KOPT-K1 (cell line): ENCODE measurements at regions not wholly inside any gene's neighbourhood (a gene's known extent, or its start where the extent isn't known, plus 50 kb on each side); places are given as distances from the start of the nearest gene placed in this dataset.

Experiments
- H3K27ac ChIP-seq: fragments of 200-600 bp; sonication (generic); 2 replicates; pipeline ENCODE4 v1.5.1; 2016; ENCODE audit warnings: antibody characterized with exemption, mild to moderate bottlenecking, low read depth, low read length; ENCODE audit not compliant: poor library complexity, severe bottlenecking
- H3K36me3 ChIP-seq: fragments of 200-600 bp; sonication (generic); 2 replicates; pipeline ENCODE4 v1.5.1; 2017; ENCODE audit warnings: antibody characterized with exemption, mild to moderate bottlenecking, low read length, moderate library complexity; ENCODE audit not compliant: insufficient read depth
- H3K9me3 ChIP-seq: fragments of 200-600 bp; sonication (generic); 2 replicates; pipeline ENCODE4 v1.5.1; 2017; ENCODE audit warnings: antibody characterized with exemption, low read length, mild to moderate bottlenecking; ENCODE audit not compliant: insufficient read depth, poor library complexity, severe bottlenecking

DNA sequence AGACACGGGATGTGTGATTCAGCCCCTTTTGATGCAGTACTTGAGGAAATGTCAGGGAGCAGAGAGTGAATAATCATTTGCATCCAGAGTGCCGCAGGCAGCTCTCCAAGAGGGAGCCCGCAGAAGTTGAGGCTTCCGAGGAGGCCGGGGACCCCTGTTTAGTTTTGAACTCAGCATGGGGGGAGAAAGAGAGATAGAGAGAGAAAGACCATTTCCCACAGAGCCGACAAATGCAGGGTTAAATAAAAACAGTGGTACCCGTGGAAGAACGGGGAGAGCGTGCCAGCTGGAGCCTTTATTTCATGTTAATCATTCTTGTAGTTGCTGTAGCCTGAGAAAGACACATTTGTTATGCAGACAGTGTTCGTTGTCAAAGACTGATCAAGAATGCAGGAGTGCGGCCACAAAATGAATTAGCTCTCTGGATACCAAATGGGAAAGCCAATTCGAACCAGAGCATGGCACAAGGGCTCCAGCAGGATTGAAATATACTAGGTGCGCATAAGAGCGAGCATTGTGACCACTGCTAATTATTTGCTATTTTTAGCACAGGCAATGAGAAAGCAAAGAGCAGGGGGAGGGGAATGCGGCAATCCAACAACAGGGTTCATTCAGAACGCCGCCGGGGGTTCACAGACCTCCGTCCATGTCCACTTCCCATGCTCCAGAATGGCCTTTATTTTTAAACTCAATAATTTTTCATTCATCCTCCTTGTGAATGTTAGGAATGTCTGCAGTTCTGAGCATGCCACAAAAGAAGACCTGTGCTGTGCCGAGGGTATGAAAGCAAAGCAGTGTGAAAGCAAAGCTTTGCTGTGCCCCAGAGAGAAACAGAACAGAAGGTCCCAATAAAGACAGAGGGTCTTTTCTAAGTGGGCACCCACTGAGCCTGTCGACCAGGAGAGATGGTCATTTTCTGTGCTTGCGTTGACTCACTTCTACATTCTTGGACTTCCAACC lies 243.9 kb upstream of the VCX3A start:
- Histone ChIP-seq H3K36me3 (no peaks in the 10 kb centered on the region), H3K9me3 (no peaks in the 10 kb centered on the region), H3K27ac (no peak overlapping the region)

DNA sequence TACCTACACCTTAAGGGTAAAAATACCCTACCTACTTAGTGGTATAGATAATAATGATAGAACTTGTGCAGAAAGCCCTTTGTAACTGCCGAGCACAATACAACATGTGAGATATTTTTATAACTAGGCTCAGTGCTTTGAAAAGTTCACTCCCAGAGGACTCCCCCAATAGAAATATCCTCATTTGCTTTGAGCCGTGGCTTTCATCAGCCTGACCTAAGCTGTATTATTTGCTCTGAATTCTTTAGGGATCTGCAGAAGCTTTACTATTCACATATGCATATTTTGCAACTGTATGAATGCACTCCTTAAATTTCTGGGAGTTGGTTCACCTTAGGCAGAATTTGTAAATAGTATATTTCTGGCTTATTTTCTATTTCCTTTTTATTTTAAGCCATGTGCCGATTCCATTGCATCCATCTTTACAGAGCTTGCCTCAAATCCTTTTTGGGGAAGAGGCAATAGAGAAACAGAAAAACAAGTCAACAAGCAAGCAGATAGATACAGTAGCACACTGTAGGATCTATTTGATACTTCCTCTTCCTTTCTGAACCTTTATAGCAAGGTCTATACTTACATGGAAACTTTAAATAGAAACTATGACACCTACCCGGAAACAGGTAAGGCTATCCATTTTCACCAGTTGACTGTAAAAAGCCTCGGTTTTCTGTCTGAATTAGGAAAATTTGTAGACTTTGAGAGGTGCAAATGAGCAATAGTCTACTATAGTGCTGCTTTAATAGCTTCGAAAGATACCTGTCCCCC lies 242.5 kb upstream of the VCX3A start:
- Histone ChIP-seq H3K36me3 (no peaks in the 10 kb centered on the region), H3K9me3 (no peaks in the 10 kb centered on the region), H3K27ac (no peak overlapping the region)

DNA sequence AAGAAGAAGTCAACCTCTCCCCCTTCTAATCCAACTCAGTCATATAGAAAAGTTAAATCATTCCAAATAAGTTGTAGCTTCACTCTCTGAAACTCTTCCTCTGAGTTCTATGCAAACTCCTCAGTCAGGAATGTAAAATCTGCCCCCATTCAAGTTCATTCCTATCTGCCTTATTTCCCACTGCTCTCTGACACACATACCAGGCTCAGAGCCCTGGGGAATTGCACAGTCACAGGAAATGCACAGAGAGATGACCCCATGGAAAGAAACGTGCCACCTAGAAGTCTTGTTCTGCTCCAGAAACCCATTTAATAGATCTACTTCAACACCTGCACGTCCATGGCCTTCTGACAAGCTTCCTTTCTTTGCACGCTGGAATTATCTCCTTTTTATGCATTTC lies 236.0 kb upstream of the VCX3A start:
- Histone ChIP-seq H3K27ac (no peak overlapping the region), H3K36me3 (no peaks in the 10 kb centered on the region), H3K9me3 (no peaks in the 10 kb centered on the region)

DNA sequence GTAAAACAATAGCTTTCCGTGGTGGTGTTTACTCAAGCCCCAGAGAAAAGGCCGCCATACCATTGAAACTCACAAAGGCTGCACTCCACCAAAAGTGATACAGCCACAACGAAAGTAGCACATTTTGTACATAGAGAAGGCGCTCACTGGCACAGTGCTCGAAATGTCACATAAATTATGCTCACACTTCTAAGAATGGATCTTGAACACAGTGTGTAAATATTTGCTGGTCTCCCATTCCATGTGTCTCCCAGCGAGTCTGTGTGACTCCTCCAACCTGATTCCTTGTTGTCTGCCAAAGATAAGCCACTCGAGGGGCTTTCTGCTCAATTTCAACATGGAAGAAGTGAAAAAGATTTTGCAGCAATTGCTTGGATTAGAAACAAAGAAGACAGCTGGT lies 234.0 kb upstream of the VCX3A start:
- no peaks in the 10 kb centered on the region for H3K36me3 ChIP-seq
- no peak overlapping the region for H3K27ac ChIP-seq
- no peaks in the 10 kb centered on the region for H3K9me3 ChIP-seq

DNA sequence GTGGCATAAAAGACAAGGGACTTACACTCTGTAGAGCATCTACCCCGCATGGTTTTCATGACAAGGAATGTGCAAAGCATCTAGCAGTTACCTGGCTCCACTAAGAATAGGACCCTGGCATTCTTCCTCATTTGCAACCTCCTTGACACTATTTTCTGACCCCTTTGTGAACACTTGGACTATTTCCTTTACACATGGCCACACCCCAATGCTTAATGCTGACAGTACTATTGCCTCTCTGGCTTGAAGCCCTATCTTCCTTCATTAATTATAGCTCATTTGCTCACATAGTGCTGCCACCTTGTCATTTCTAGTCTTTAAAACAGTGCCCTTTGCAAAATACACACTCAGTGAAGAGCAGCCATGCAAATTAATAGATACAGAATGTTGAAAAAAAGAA lies 226.3 kb upstream of the VCX3A start:
- Histone ChIP-seq H3K9me3 (no peaks in the 10 kb centered on the region), H3K36me3 (no peaks in the 10 kb centered on the region), H3K27ac (no peak overlapping the region)

DNA sequence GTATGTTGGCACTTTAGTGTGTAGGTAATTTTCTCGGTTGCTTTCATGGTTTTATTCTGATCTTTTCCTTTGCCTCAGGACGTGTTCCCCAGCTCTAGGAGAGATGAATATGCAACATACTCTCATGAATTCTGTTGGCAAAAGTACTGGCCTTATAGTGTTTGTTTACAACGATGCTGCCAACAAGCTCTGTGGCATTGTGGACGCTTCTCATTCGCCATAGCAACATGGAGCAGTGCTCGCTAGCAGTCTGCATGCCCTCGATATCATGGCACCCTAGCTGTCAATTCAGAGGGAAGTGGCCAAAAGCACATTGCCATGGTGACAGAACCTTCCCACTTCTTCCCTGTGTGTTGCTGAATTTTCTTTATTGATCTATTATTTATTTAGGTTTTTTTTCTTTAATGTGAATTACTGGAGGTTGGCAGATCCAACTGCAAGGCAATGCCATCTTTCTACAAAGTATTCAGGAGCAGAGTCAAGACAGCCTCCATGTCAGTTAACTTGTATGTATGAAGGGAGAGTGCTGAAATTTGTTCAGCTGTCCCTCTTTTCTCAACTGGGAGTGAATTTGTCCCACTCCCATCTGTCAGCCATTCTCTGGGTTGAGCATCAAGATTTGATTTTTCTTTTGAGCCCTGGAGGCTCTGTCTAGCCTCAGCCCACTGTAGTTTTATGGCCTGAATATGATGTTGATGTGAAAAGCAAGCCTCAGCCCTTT lies 224.9 kb upstream of the VCX3A start:
- H3K9me3 ChIP-seq = no peaks in the 10 kb centered on the region
- H3K36me3 ChIP-seq = no peaks in the 10 kb centered on the region
- no peak overlapping the region for H3K27ac ChIP-seq

DNA sequence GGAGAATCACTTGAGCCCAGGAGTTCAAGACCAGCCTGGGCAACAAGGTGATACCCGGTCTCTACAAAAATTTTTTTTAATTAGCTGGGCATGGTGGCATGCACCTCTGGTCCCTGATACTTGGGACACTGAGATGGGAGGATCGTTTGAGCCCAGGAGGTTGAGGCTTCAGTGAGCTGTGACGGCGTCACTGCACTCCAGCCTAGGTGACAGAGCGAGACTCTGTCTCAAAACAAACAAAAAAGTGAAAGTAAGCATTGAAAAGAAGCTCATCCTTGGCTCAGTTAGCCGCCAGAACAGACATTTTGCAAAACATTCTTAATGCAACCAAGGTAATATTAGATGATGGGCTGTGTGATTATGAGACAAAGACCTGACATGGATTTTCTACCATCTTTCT lies 223.3 kb upstream of the VCX3A start:
- Histone ChIP-seq H3K9me3 (no peaks in the 10 kb centered on the region), H3K36me3 (no peaks in the 10 kb centered on the region)

DNA sequence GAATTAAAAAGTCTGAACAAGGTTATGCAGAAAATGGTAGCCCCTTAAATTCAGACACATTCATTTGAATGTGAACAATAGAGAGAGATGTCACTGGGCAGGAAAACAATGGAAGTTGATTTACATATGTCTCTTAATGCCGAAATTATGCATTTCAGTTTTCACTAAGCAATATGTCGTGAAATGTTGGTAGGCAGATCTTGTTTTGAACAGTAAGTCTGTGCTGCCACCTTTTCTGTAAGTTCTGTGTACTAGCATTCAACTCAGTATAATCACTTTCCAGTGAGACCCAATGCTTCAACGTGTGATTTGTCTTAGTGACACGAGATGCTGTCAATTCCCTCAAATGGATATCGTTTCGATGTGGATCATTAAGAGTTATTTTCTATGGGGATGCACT lies 222.7 kb upstream of the VCX3A start:
- Histone ChIP-seq H3K27ac (no peak overlapping the region), H3K36me3 (no peaks in the 10 kb centered on the region), H3K9me3 (no peaks in the 10 kb centered on the region)

More for the DNA sequence above, 223.3 kb upstream of the VCX3A start:
- H3K27ac ChIP-seq = no peak overlapping the region

DNA sequence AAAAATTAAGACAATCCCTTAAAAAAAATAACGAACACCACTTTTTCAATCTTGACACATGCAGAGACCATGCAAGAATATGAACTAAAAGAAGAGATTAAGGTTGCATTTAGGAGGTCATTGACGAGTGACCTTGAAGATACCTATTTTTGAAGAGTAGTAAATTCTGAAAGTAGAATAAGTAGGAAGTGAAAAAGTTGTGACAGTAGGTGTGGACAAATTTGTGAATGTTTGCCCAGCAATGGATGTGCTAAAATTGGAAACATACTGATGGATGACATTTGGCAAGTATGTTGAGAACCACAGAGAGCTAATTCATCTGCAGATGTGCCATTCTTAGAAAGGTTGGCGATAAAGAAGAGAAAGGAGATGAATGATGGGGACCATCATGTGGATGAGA lies 213.7 kb upstream of the VCX3A start:
- Histone ChIP-seq H3K36me3 (no peaks in the 10 kb centered on the region), H3K27ac (no peak overlapping the region), H3K9me3 (no peaks in the 10 kb centered on the region)

DNA sequence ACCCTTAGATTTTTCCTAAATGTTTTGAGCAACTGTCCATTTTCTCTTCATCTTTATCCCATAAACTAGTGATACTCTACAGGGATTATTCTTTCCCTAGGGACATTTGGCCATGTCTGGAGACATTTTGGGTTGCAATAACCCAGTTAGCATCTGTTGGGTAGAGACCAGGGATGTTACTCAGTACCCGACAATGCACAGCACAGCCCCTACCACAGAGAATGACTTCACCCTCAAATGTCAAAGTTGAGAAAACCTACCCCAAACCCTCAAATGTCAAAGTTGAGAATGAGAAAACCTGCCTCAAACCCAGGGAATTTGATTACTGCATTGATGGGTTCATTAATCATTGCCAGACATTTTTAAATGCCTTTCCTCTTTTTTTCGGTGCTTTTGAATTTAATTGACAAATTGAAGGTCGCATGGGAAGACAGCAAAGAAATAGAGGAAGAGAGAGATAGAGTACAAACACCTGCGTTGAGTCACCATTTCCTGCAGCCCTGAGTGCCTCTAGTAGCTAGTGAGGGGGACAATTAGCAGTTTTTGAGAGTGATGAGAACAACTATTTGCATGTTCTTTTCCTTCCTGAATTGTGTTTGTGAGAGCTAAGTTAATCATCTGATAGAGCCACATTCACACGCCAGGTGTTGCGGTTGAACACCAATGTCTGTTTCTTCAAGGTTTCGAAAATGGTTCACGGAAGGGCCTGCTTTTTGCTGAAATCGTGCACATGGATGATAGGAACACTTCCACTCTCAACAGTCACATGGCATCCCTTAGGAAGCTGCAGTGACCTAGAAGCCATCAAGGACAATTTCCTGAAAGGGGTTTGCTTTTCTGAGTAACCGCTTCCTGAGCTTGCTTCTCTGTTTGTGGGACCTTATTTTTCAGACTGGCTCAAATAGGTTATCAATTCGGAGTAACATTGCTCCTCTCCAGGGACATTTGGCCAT lies 203.9 kb upstream of the VCX3A start:
- no peaks in the 10 kb centered on the region for H3K36me3 ChIP-seq
- H3K27ac ChIP-seq = peak overlapping the region; percentile 97

DNA sequence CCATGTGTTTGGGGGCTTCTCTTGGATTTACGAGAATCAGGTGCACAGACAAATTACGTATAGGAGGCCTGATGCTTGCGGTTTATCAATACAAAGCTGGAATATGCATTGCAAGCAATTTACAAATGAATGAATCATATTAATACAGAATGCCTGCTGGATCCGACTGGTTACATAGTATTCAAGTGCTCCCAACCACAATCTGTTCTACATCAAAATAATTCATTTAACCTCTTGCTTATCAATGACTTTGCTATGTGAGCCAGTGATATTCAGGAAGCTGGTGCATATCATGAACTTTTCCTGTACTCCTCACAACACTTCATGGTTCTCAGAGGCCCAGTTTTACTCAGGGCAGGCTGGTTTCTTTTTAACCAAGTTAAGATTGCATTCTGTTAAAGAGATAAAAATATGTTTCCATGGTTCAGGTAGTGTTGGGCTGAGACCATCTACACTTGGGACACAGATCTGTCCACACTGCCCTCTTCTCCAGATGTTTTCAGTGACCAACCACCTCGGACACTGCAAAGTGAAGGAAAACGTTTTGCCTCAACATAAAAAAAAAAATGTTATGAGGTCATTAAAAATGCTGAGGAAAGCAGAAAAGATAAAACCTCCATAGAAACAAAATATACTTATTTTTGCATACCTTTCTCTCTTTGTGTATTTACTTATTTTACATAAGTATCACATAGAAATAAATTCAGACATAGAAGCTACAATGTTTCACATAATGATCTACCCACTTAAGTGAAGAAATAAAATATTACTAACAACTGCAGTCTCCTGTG lies 200.1 kb upstream of the VCX3A start:
- Histone ChIP-seq H3K27ac (peak overlapping the region; percentile 18), H3K36me3 (no peaks in the 10 kb centered on the region), H3K9me3 (no peaks in the 10 kb centered on the region)

More for the DNA sequence above, 203.9 kb upstream of the VCX3A start:
- no peaks in the 10 kb centered on the region for H3K9me3 ChIP-seq

DNA sequence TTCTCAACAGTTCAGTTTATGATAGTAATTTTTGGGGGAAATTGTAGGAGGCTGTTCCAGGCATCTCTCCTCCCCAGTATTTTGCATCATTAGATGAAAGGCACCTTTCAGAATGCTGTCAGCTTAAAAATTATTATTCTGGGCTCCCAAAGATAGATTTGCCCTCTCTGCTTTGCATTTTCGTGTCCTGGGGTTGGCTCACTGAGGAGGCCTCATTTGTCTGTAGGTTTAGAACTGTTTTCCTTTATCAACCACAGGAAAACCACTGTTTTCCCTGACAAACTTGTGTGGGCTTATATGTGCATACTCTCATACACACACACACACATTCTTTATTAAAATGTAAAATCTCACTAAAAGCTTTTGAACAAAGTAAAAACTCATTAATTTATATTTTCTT lies 197.2 kb upstream of the VCX3A start:
- H3K27ac ChIP-seq = peak overlapping the region; percentile 54
- H3K36me3 ChIP-seq = no peaks in the 10 kb centered on the region
- no peaks in the 10 kb centered on the region for H3K9me3 ChIP-seq

DNA sequence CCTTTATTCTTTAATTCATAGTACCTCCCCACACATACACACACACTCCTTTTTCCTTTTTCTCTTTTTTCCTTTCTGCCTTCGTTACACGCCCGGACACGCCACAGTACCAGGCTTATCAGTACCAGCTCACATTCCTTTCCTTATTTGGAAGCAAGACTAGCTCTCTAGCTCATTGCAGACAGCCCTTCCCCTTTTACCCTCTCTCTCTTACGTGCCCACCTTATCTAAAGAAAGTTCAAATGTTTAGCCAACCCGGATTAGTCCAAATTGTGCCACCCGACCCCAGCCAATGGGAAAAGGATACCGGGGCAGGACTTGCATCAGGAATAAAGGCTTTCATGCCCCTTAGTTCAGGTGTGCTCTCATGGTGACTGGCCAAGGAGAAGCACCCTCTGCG lies 194.7 kb upstream of the VCX3A start:
- Histone ChIP-seq H3K36me3 (no peaks in the 10 kb centered on the region), H3K9me3 (no peaks in the 10 kb centered on the region), H3K27ac (no peak overlapping the region)

DNA sequence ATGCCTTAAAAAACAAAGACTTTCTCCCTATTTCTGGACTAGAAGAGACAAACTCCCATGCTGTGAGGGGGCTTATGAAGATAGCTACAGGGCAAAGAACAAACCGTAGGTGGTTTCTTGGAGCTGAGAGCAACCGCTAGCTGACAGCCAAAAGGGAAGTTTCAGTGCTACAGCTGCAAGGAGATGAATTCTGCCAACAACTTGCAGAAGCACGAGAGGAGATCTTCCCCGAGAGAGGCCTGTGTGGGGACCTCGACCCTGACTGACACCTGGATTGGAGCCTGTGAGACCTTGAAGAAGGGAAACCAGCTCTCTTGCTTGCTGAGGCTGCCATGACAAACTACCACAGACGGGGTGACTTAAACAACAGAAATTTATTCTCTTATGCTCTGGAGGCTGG lies 183.8 kb upstream of the VCX3A start:
- no peaks in the 10 kb centered on the region for H3K36me3 ChIP-seq
- no peaks in the 10 kb centered on the region for H3K9me3 ChIP-seq
- no peak overlapping the region for H3K27ac ChIP-seq
